ENCODE measurements at regions not wholly inside any gene's neighbourhood (a gene's known extent, or its start where the extent isn't known, plus 50 kb on each side); places are given as distances from the start of the nearest gene placed in this dataset.
A peak's percentile ranks its signal among the peaks of the same experiment; 100 is the strongest.

- ATAC-seq (replicated peaks in 6 of 8), result no peak
- in situ Hi-C loops (cut with MboI; ENCODE audit: low pct_unique_long_range_greater_than_20kb in 2 of 9, low sequenced_read_pairs in 9 of 9, unreplicated experiment in 9 of 9), result loop anchor here in 3 of 9 experiments (25.0 kb wide), 2 partner anchors 111 to 214 kb away; no protein-coding TSS in a partner anchor
- no peak overlapping the region for H3K4me3 ChIP-seq
- H3K4me1 ChIP-seq (replicated peaks in 1 of 2), result peaks cover 0 to 12% of the 10 kb centered on the region in 2 donors
- WGBS, 10 experiments, result 50 to 100% (median 87%) methylated on average over 1 to 2 of the region's 2 CpGs; no CpG with 5 or more reads in 2 of the 10 experiments
- H3K27ac ChIP-seq, result no peak overlapping the region
Measured at GRCh38 chr21:28523367-28523766, 469.3 kb downstream of the LTN1 start.

GRCh38 chr21:28522014-28522799 lies 470.5 kb downstream of the LTN1 start:
- Histone ChIP-seq H3K4me3 (no peak overlapping the region), H3K27ac (no peak overlapping the region), H3K4me1 (replicated peaks in 1 of 2) (peaks cover 0 to 12% of the 10 kb centered on the region in 2 donors)
- in situ Hi-C loops (cut with MboI; ENCODE audit: low pct_unique_long_range_greater_than_20kb in 2 of 9, low sequenced_read_pairs in 9 of 9, unreplicated experiment in 9 of 9), result loop anchor here in 3 of 9 experiments (25.0 kb wide), 2 partner anchors 110 to 215 kb away; no protein-coding TSS in a partner anchor
- peak in 7 of 8 experiments; percentile 43 to 71 (median 54) for ATAC-seq (replicated peaks in 6 of 8)
- WGBS, 10 experiments, result 15 to 78% (median 67%) methylated on average over 1 to 9 of the region's 9 CpGs; no CpG with 5 or more reads in 2 of the 10 experiments

- 56 to 94% (median 81%) methylated on average over 1 to 3 of the region's 3 CpGs; no CpG with 5 or more reads in 1 of the 10 experiments for WGBS, 10 experiments
- Histone ChIP-seq H3K4me3 (no peak overlapping the region), H3K4me1 (replicated peaks in 1 of 2) (peaks cover 0 to 12% of the 10 kb centered on the region in 2 donors), H3K27ac (no peak overlapping the region)
- in situ Hi-C loops (cut with MboI; ENCODE audit: low pct_unique_long_range_greater_than_20kb in 2 of 9, low sequenced_read_pairs in 9 of 9, unreplicated experiment in 9 of 9), result loop anchor here in 3 of 9 experiments (25.0 kb wide), 2 partner anchors 106 to 219 kb away; no protein-coding TSS in a partner anchor
- no peak for ATAC-seq (replicated peaks in 6 of 8)
Measured at GRCh38 chr21:28518630-28519029, 474.0 kb downstream of the LTN1 start.

- 63 to 100% (median 78%) methylated on average over 1 to 6 of the region's 6 CpGs; no CpG with 5 or more reads in 1 of the 10 experiments for WGBS, 10 experiments
- peak; percentile 69 to 99 (median 84) for ATAC-seq (replicated peaks in 6 of 8)
- in situ Hi-C loops (cut with MboI; ENCODE audit: low pct_unique_long_range_greater_than_20kb in 2 of 9, low sequenced_read_pairs in 9 of 9, unreplicated experiment in 9 of 9), result loop anchor here in 3 of 9 experiments (25.0 kb wide), 2 partner anchors 105 to 220 kb away; no protein-coding TSS in a partner anchor
Measured at GRCh38 chr21:28516991-28517592, 475.6 kb downstream of the LTN1 start.

GRCh38 chr21:28516021-28516420 lies 476.7 kb downstream of the LTN1 start:
- Histone ChIP-seq H3K27ac (no peak overlapping the region), H3K4me1 (replicated peaks in 1 of 2) (no peaks in the 10 kb centered on the region), H3K4me3 (no peak overlapping the region)
- in situ Hi-C loops (cut with MboI; ENCODE audit: low pct_unique_long_range_greater_than_20kb in 2 of 9, low sequenced_read_pairs in 9 of 9, unreplicated experiment in 9 of 9), result loop anchor here in 3 of 9 experiments (25.0 kb wide), 2 partner anchors 104 to 221 kb away; no protein-coding TSS in a partner anchor
- WGBS, 10 experiments, result 0 to 100% (median 76%) methylated on average over 1 of the region's 1 CpG; no CpG with 5 or more reads in 2 of the 10 experiments
- no peak for ATAC-seq (replicated peaks in 6 of 8)

More at GRCh38 chr21:28516991-28517592, 475.6 kb downstream of the LTN1 start:
- Histone ChIP-seq H3K4me3 (no peak overlapping the region), H3K4me1 (replicated peaks in 1 of 2) (peaks cover 0 to under 1% of the 10 kb centered on the region in 2 donors), H3K27ac (no peak overlapping the region)

- H3K27ac ChIP-seq, result no peak overlapping the region
- peak in 3 of 8 experiments; percentile 42 to 80 (median 49) for ATAC-seq (replicated peaks in 6 of 8)
- H3K4me1 ChIP-seq (replicated peaks in 1 of 2), result no peaks in the 10 kb centered on the region
- no peak overlapping the region for H3K4me3 ChIP-seq
- 14 to 57% (median 38%) methylated on average over 1 of the region's 1 CpG; no CpG with 5 or more reads in 1 of the 10 experiments for WGBS, 10 experiments
- in situ Hi-C loops (cut with MboI; ENCODE audit: low pct_unique_long_range_greater_than_20kb in 2 of 9, low sequenced_read_pairs in 9 of 9, unreplicated experiment in 9 of 9), result loop anchor here in 3 of 9 experiments (25.0 kb wide), 2 partner anchors 101 to 224 kb away; no protein-coding TSS in a partner anchor
Measured at GRCh38 chr21:28513428-28513827, 479.2 kb downstream of the LTN1 start.

- in situ Hi-C loops (cut with MboI; ENCODE audit: low pct_unique_long_range_greater_than_20kb in 2 of 9, low sequenced_read_pairs in 9 of 9, unreplicated experiment in 9 of 9), result loop anchor here in 3 of 9 experiments (25.0 kb wide), 2 partner anchors 97 to 228 kb away; no protein-coding TSS in a partner anchor
- no peak overlapping the region for H3K27ac ChIP-seq
- no peak for ATAC-seq (replicated peaks in 6 of 8)
- H3K4me1 ChIP-seq (replicated peaks in 1 of 2), result no peaks in the 10 kb centered on the region
- H3K4me3 ChIP-seq, result no peak overlapping the region
- 42 to 100% (median 63%) methylated on average over 1 to 3 of the region's 3 CpGs; no CpG with 5 or more reads in 2 of the 10 experiments for WGBS, 10 experiments
Measured at GRCh38 chr21:28509031-28509430, 483.6 kb downstream of the LTN1 start.

- ATAC-seq (replicated peaks in 6 of 8), result no peak
- Histone ChIP-seq H3K27ac (no peak overlapping the region), H3K4me3 (no peak overlapping the region), H3K4me1 (replicated peaks in 1 of 2) (no peaks in the 10 kb centered on the region)
- in situ Hi-C loops (cut with MboI; ENCODE audit: low pct_unique_long_range_greater_than_20kb in 2 of 9, low sequenced_read_pairs in 9 of 9, unreplicated experiment in 9 of 9), result loop anchor here in 3 of 9 experiments (25.0 kb wide), 2 partner anchors 96 to 229 kb away; no protein-coding TSS in a partner anchor
Measured at GRCh38 chr21:28508126-28508525, 484.6 kb downstream of the LTN1 start.

- in situ Hi-C loops (cut with MboI; ENCODE audit: low pct_unique_long_range_greater_than_20kb in 2 of 9, low sequenced_read_pairs in 9 of 9, unreplicated experiment in 9 of 9), result no loop called here
- H3K4me3 ChIP-seq, result no peak overlapping the region
- no peak overlapping the region for H3K27ac ChIP-seq
- no peaks in the 10 kb centered on the region for H3K4me1 ChIP-seq (replicated peaks in 1 of 2)
- no peak for ATAC-seq (replicated peaks in 6 of 8)
Measured at GRCh38 chr21:28496517-28496916, 496.2 kb downstream of the LTN1 start.

GRCh38 chr21:28492127-28492526 lies 500.6 kb downstream of the LTN1 start:
- Histone ChIP-seq H3K27ac (no peak overlapping the region), H3K4me1 (replicated peaks in 1 of 2) (no peaks in the 10 kb centered on the region), H3K4me3 (no peak overlapping the region)
- in situ Hi-C loops (cut with MboI; ENCODE audit: low pct_unique_long_range_greater_than_20kb in 2 of 9, low sequenced_read_pairs in 9 of 9, unreplicated experiment in 9 of 9), result no loop called here
- no peak for ATAC-seq (replicated peaks in 6 of 8)
- 58 to 100% (median 90%) methylated on average over 1 to 4 of the region's 4 CpGs; no CpG with 5 or more reads in 2 of the 10 experiments for WGBS, 10 experiments

- in situ Hi-C loops (cut with MboI; ENCODE audit: low pct_unique_long_range_greater_than_20kb in 2 of 9, low sequenced_read_pairs in 9 of 9, unreplicated experiment in 9 of 9), result no loop called here
- ATAC-seq (replicated peaks in 6 of 8), result no peak
- H3K4me3 ChIP-seq, result no peak overlapping the region
- H3K4me1 ChIP-seq (replicated peaks in 1 of 2), result no peaks in the 10 kb centered on the region
- WGBS, 10 experiments, result 46 to 100% (median 80%) methylated on average over 1 to 3 of the region's 3 CpGs; no CpG with 5 or more reads in 1 of the 10 experiments
- H3K27ac ChIP-seq, result no peak overlapping the region
Measured at GRCh38 chr21:28489821-28490350, 502.8 kb downstream of the LTN1 start.

GRCh38 chr21:28489162-28489561 lies 503.5 kb downstream of the LTN1 start:
- in situ Hi-C loops (cut with MboI; ENCODE audit: low pct_unique_long_range_greater_than_20kb in 2 of 9, low sequenced_read_pairs in 9 of 9, unreplicated experiment in 9 of 9), result no loop called here
- ATAC-seq (replicated peaks in 6 of 8), result no peak
- WGBS, 10 experiments, result 35 to 100% (median 84%) methylated on average over 2 to 6 of the region's 7 CpGs; no CpG with 5 or more reads in 2 of the 10 experiments
- Histone ChIP-seq H3K4me3 (no peak overlapping the region), H3K4me1 (replicated peaks in 1 of 2) (no peaks in the 10 kb centered on the region), H3K27ac (no peak overlapping the region)

Data from motor neuron (in vitro differentiated cells).